OCI-LY7 (cell line): ENCODE measurements at regions not wholly inside any gene's neighbourhood (a gene's known extent, or its start where the extent isn't known, plus 50 kb on each side); places are given as distances from the start of the nearest gene placed in this dataset.

Source experiments
- BruUV-seq: library from RNA; stranded (reverse); fragments of 400-500 nt; replicated peaks from 2 replicates; lab custom pipeline; 2021; lab: Mats Ljungman, UMichigan
- CTCF ChIA-PET: fragments of 300-600 bp; sonication (Branson Sonifier 250); formaldehyde crosslinking; loops from one replicate; lab custom pipeline; 2022; ENCODE audit warnings: antibody characterized with exemption; ENCODE audit not compliant: unreplicated experiment; lab: Charles Lee
- POLR2A ChIA-PET: fragments of 300-600 bp; sonication (Branson Sonifier 250); formaldehyde crosslinking; loops from one replicate; lab custom pipeline; 2022; ENCODE audit warnings: antibody characterized with exemption; lab: Charles Lee
- DNase-seq: peaks from one replicate; pipeline ENCODE4 v3.0.0-alpha.2; 2015; ENCODE audit warnings: low spot score
- H2AFZ ChIP-seq: fragments of 200-600 bp; sonication (generic), shearing (Covaris generic); 2 replicates; pipeline ENCODE4 v1.6.1; 2014; ENCODE audit warnings: mild to moderate bottlenecking, antibody characterized with exemption, low read length, moderate library complexity
- H3K27ac ChIP-seq: fragments of 200-600 bp; sonication (generic); 2 replicates; pipeline ENCODE4 v1.5.1; 2014; ENCODE audit warnings: mixed run types, low read depth, mild to moderate bottlenecking, moderate library complexity, low read length, inconsistent platforms; ENCODE audit not compliant: poor library complexity, severe bottlenecking
- H3K36me3 ChIP-seq: fragments of 200-600 bp; sonication (generic); 2 replicates; pipeline ENCODE4 v1.6.1; 2014; ENCODE audit warnings: mild to moderate bottlenecking, antibody characterized with exemption, low read length, moderate library complexity, mixed read lengths; ENCODE audit not compliant: insufficient read depth
- H3K4me1 ChIP-seq: fragments of 200-600 bp; sonication (generic); 2 replicates; pipeline ENCODE4 v1.5.1; 2014; ENCODE audit warnings: mild to moderate bottlenecking, low read length; ENCODE audit not compliant: insufficient read depth, poor library complexity, severe bottlenecking
- H3K4me2 ChIP-seq: fragments of 200-600 bp; sonication (generic); 2 replicates; pipeline ENCODE4 v1.6.1; 2014; ENCODE audit warnings: mild to moderate bottlenecking, low read length
- H3K4me3 ChIP-seq: fragments of 200-600 bp; sonication (generic); 2 replicates; pipeline ENCODE4 v1.5.1; 2014; ENCODE audit warnings: mild to moderate bottlenecking, low read depth, low read length; ENCODE audit not compliant: poor library complexity, severe bottlenecking
- H3K79me2 ChIP-seq: fragments of 200-600 bp; sonication (generic); 2 replicates; pipeline ENCODE4 v1.6.1; 2016; ENCODE audit warnings: low read depth, mild to moderate bottlenecking, low read length, moderate library complexity, mixed read lengths; ENCODE audit not compliant: insufficient read depth
- H3K9me2 ChIP-seq: fragments of 200-600 bp; sonication (generic); 2 replicates; pipeline ENCODE4 v1.6.1; 2016; ENCODE audit warnings: mild to moderate bottlenecking, low read length, mixed read lengths; ENCODE audit not compliant: insufficient read depth
- H3K9me3 ChIP-seq: fragments of 200-600 bp; sonication (generic); 2 replicates; pipeline ENCODE4 v1.6.1; 2014; ENCODE audit warnings: mild to moderate bottlenecking, mixed run types, low read length, mixed read lengths
- H4K20me1 ChIP-seq: fragments of 200-600 bp; sonication (generic); 2 replicates; pipeline ENCODE4 v1.6.1; 2014; ENCODE audit warnings: mild to moderate bottlenecking, antibody characterized with exemption, low read length, moderate library complexity, mixed read lengths; ENCODE audit not compliant: insufficient read depth
- CTCF ChIP-seq: fragments of 200-600 bp; sonication (generic); conservative IDR thresholded peaks from 2 replicates; pipeline ENCODE4 v1.5.1; 2014; ENCODE audit warnings: mild to moderate bottlenecking, antibody characterized with exemption, low read length, moderate library complexity, mixed read lengths
- EZH2phosphoT487 ChIP-seq: fragments of 200-600 bp; sonication (generic); IDR thresholded peaks from 2 replicates; pipeline ENCODE4 v1.6.1; 2018; ENCODE audit warnings: low read depth, borderline replicate concordance, mild to moderate bottlenecking, mixed run types, antibody characterized with exemption, low read length, moderate library complexity, mixed read lengths
- intact Hi-C: fragments of 100-400 bp; cut with micrococcal nuclease; formaldehyde crosslinking; loops from one replicate; pipeline ENCODE4 v1.10.0; 2022; ENCODE audit not compliant: unreplicated experiment

- TF ChIP-seq EZH2phosphoT487 (no peak), CTCF (no peak)
- Histone ChIP-seq H3K4me2 (no peak overlapping the region), H4K20me1 (no peaks in the 10 kb centered on the region), H3K4me3 (no peak overlapping the region), H3K9me3 (no peaks in the 10 kb centered on the region), H3K79me2 (no peaks in the 10 kb centered on the region), H3K9me2 (no peaks in the 10 kb centered on the region), H2AFZ (no peak overlapping the region), H3K4me1 (no peaks in the 10 kb centered on the region), H3K36me3 (no peaks in the 10 kb centered on the region), H3K27ac (no peak overlapping the region)
- BruUV-seq = no TSS peak
- intact Hi-C loops = no loop called here
- CTCF ChIA-PET = no interaction called here
- DNase-seq = no peak
- POLR2A ChIA-PET = interaction anchor here (1.4 kb wide), 1 partner anchor 15 kb away, joined by 4 read pairs; no protein-coding TSS in a partner anchor
Observed at GRCh38 chr6:103798166-103798565, 1061.6 kb downstream of the HACE1 start.

GRCh38 chr6:103797738-103798137 is 1062.0 kb downstream of the HACE1 start:
- intact Hi-C loops = no loop called here
- H3K79me2 ChIP-seq = no peaks in the 10 kb centered on the region
- no peak overlapping the region for H3K4me2 ChIP-seq
- CTCF ChIA-PET = no interaction called here
- no peak overlapping the region for H2AFZ ChIP-seq
- no peak for TF ChIP-seq EZH2phosphoT487
- TF ChIP-seq CTCF = peak; percentile 76
- POLR2A ChIA-PET = interaction anchor here (0.7 to 1.4 kb wide), 2 partner anchors 15 to 45 kb away, joined by 3 to 4 read pairs; no protein-coding TSS in a partner anchor
- H3K9me3 ChIP-seq = no peaks in the 10 kb centered on the region
- no peaks in the 10 kb centered on the region for H4K20me1 ChIP-seq
- no peaks in the 10 kb centered on the region for H3K9me2 ChIP-seq
- no peaks in the 10 kb centered on the region for H3K4me1 ChIP-seq
- no TSS peak for BruUV-seq
- no peaks in the 10 kb centered on the region for H3K36me3 ChIP-seq
- H3K27ac ChIP-seq = no peak overlapping the region
- peak; percentile 2 for DNase-seq
- H3K4me3 ChIP-seq = no peak overlapping the region

GRCh38 chr6:103791458-103791857 is 1068.3 kb downstream of the HACE1 start:
- Histone ChIP-seq H3K4me1 (no peaks in the 10 kb centered on the region), H3K4me3 (no peak overlapping the region), H3K9me2 (no peaks in the 10 kb centered on the region), H2AFZ (no peak overlapping the region), H3K4me2 (no peak overlapping the region), H4K20me1 (no peaks in the 10 kb centered on the region), H3K9me3 (no peaks in the 10 kb centered on the region), H3K79me2 (no peaks in the 10 kb centered on the region), H3K27ac (no peak overlapping the region), H3K36me3 (no peaks in the 10 kb centered on the region)
- DNase-seq = no peak
- intact Hi-C loops = no loop called here
- TF ChIP-seq EZH2phosphoT487 (no peak), CTCF (no peak)
- CTCF ChIA-PET = no interaction called here
- BruUV-seq = no TSS peak
- POLR2A ChIA-PET = no interaction called here
